Glutamatergic neuron (in vitro differentiated cells): ENCODE measurements at regions not wholly inside any gene's neighbourhood (a gene's known extent, or its start where the extent isn't known, plus 50 kb on each side); places are given as distances from the start of the nearest gene placed in this dataset.

Experiments
- DNase-seq: peaks from one replicate; pipeline ENCODE4 v3.0.0; 2022
- H3K27ac Mint-ChIP-seq: one replicate; pipeline ENCODE4 v1.8.0; 2020; ENCODE audit warnings: mild to moderate bottlenecking, mixed read lengths, inconsistent platforms; ENCODE audit not compliant: unreplicated experiment
- H3K27me3 Mint-ChIP-seq: one replicate; pipeline ENCODE4 v1.8.0; 2020; ENCODE audit warnings: mild to moderate bottlenecking, moderate library complexity, mixed read lengths, inconsistent platforms; ENCODE audit not compliant: unreplicated experiment
- H3K36me3 Mint-ChIP-seq: one replicate; pipeline ENCODE4 v1.8.0; 2020; ENCODE audit warnings: mild to moderate bottlenecking, mixed read lengths, inconsistent platforms; ENCODE audit not compliant: unreplicated experiment
- H3K4me1 Mint-ChIP-seq: one replicate; pipeline ENCODE4 v1.8.0; 2020; ENCODE audit warnings: mild to moderate bottlenecking, low read depth, mixed read lengths, inconsistent platforms; ENCODE audit not compliant: unreplicated experiment
- H3K4me3 Mint-ChIP-seq: one replicate; pipeline ENCODE4 v1.8.0; 2020; ENCODE audit warnings: mild to moderate bottlenecking, mixed read lengths, inconsistent platforms; ENCODE audit not compliant: unreplicated experiment
- H3K9me3 Mint-ChIP-seq: one replicate; pipeline ENCODE4 v1.8.0; 2020; ENCODE audit warnings: mild to moderate bottlenecking, moderate library complexity, mixed read lengths, inconsistent platforms; ENCODE audit not compliant: unreplicated experiment
- TF ChIP-seq, protein P1 (sequence below): fragments of 200-600 bp; sonication (generic); IDR thresholded peaks from one replicate; pipeline ENCODE4 v1.5.0; 2021; ENCODE audit not compliant: partially characterized antibody, unreplicated experiment

GRCh38 chrX:25288676-25289075 lies 272.9 kb upstream of the ARX start:
- H3K4me1 Mint-ChIP-seq, result no peaks in the 10 kb centered on the region
- H3K9me3 Mint-ChIP-seq, result no peaks in the 10 kb centered on the region
- TF ChIP-seq, protein P1, sequence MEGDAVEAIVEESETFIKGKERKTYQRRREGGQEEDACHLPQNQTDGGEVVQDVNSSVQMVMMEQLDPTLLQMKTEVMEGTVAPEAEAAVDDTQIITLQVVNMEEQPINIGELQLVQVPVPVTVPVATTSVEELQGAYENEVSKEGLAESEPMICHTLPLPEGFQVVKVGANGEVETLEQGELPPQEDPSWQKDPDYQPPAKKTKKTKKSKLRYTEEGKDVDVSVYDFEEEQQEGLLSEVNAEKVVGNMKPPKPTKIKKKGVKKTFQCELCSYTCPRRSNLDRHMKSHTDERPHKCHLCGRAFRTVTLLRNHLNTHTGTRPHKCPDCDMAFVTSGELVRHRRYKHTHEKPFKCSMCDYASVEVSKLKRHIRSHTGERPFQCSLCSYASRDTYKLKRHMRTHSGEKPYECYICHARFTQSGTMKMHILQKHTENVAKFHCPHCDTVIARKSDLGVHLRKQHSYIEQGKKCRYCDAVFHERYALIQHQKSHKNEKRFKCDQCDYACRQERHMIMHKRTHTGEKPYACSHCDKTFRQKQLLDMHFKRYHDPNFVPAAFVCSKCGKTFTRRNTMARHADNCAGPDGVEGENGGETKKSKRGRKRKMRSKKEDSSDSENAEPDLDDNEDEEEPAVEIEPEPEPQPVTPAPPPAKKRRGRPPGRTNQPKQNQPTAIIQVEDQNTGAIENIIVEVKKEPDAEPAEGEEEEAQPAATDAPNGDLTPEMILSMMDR, result no peak
- H3K27ac Mint-ChIP-seq, result no peak overlapping the region
- no peaks in the 10 kb centered on the region for H3K27me3 Mint-ChIP-seq
- H3K36me3 Mint-ChIP-seq, result no peaks in the 10 kb centered on the region
- no peak for DNase-seq
- no peak overlapping the region for H3K4me3 Mint-ChIP-seq

- DNase-seq, result no peak
These were observed 271.8 kb upstream of the ARX start for GRCh38 chrX:25287521-25287920.

DNA sequence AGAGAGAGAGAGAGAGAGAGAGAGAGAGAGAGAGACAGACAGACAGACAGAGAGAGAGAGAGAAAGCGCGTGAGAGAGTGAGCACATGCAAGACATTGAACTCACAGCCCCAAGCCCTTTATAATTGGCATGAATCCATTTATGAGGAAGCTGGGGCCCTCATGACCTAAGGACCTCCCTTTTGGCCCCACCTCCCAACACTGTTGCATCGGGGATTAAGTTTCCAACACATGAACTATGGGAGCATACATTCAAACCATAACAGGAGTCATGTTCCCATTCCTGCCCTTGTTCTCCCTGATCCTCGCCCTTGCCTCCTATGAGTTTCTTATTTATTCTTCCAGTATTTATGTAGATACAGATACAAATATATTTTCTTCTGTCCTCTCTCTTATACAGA lies 269.8 kb upstream of the ARX start:
- TF ChIP-seq, protein P1, result no peak
- DNase-seq, result no peak
- no peaks in the 10 kb centered on the region for H3K9me3 Mint-ChIP-seq
- no peaks in the 10 kb centered on the region for H3K27me3 Mint-ChIP-seq
- H3K4me3 Mint-ChIP-seq, result no peak overlapping the region
- no peaks in the 10 kb centered on the region for H3K4me1 Mint-ChIP-seq
- H3K36me3 Mint-ChIP-seq, result no peaks in the 10 kb centered on the region
- H3K27ac Mint-ChIP-seq, result no peak overlapping the region

More at GRCh38 chrX:25287521-25287920, 271.8 kb upstream of the ARX start:
- Mint-ChIP-seq H3K9me3 (no peaks in the 10 kb centered on the region), H3K4me3 (no peak overlapping the region), H3K27me3 (no peaks in the 10 kb centered on the region), H3K27ac (no peak overlapping the region), H3K4me1 (no peaks in the 10 kb centered on the region), H3K36me3 (no peaks in the 10 kb centered on the region)
- TF ChIP-seq, protein P1, result no peak

- no peaks in the 10 kb centered on the region for H3K36me3 Mint-ChIP-seq
- TF ChIP-seq, protein P1, result no peak
- no peaks in the 10 kb centered on the region for H3K4me1 Mint-ChIP-seq
- no peak for DNase-seq
- no peaks in the 10 kb centered on the region for H3K9me3 Mint-ChIP-seq
- no peak overlapping the region for H3K27ac Mint-ChIP-seq
- no peak overlapping the region for H3K4me3 Mint-ChIP-seq
- H3K27me3 Mint-ChIP-seq, result no peaks in the 10 kb centered on the region
These were observed 263.7 kb upstream of the ARX start for GRCh38 chrX:25279510-25279909.

- Mint-ChIP-seq H3K27me3 (no peaks in the 10 kb centered on the region), H3K4me3 (no peak overlapping the region), H3K9me3 (no peaks in the 10 kb centered on the region), H3K27ac (no peak overlapping the region), H3K4me1 (no peaks in the 10 kb centered on the region), H3K36me3 (no peaks in the 10 kb centered on the region)
- TF ChIP-seq, protein P1, result no peak
- no peak for DNase-seq
These were observed 262.6 kb upstream of the ARX start for GRCh38 chrX:25278341-25278740.
